T-helper 2 cell treated with Interferon-gamma antibody and Interleukin-4, amounts not matched to agents 100 ng/mL and 5 ng/mL, for 36 hours (primary cell): ENCODE measurements at regions not wholly inside any gene's neighbourhood (a gene's known extent, or its start where the extent isn't known, plus 50 kb on each side); places are given as distances from the start of the nearest gene placed in this dataset.

Experiments
- intact Hi-C: fragments of 100-400 bp; cut with micrococcal nuclease; formaldehyde crosslinking; loops from one replicate; pipeline ENCODE4 v1.15.1; 2023

- intact Hi-C loops = no loop called here
Measured at GRCh38 chr5:106909716-106910115, 761.0 kb downstream of the EFNA5 start.

- intact Hi-C loops = no loop called here
Measured at GRCh38 chr5:106907979-106908378, 762.8 kb downstream of the EFNA5 start.

- intact Hi-C loops = no loop called here
Measured at GRCh38 chr5:106906199-106906598, 764.5 kb downstream of the EFNA5 start.

- intact Hi-C loops = no loop called here
Measured at GRCh38 chr5:106894964-106895363, 775.8 kb downstream of the EFNA5 start.

GRCh38 chr5:106882035-106882434 is 788.7 kb downstream of the EFNA5 start:
- intact Hi-C loops = no loop called here

GRCh38 chr5:106880656-106881055 is 790.1 kb downstream of the EFNA5 start:
- intact Hi-C loops = no loop called here

- intact Hi-C loops = no loop called here
Measured at GRCh38 chr5:106877881-106878280, 792.9 kb downstream of the EFNA5 start.

GRCh38 chr5:106876665-106877194 is 794.0 kb downstream of the EFNA5 start:
- intact Hi-C loops = no loop called here

- intact Hi-C loops = no loop called here
Measured at GRCh38 chr5:106876298-106876622, 794.5 kb downstream of the EFNA5 start.

GRCh38 chr5:106875591-106876297 is 795.0 kb downstream of the EFNA5 start:
- intact Hi-C loops = no loop called here

GRCh38 chr5:106874974-106875373 is 795.8 kb downstream of the EFNA5 start:
- intact Hi-C loops = no loop called here

- intact Hi-C loops = no loop called here
Measured at GRCh38 chr5:106874531-106874930, 796.2 kb downstream of the EFNA5 start.

- intact Hi-C loops = no loop called here
Measured at GRCh38 chr5:106873568-106873967, 797.2 kb downstream of the EFNA5 start.

- intact Hi-C loops = no loop called here
Measured at GRCh38 chr5:106865279-106865678, 805.5 kb downstream of the EFNA5 start.

GRCh38 chr5:106862450-106863193 is 808.1 kb downstream of the EFNA5 start:
- intact Hi-C loops = no loop called here

GRCh38 chr5:106860398-106861044 is 810.2 kb downstream of the EFNA5 start:
- intact Hi-C loops = no loop called here

GRCh38 chr5:106858616-106859015 is 812.1 kb downstream of the EFNA5 start:
- intact Hi-C loops = no loop called here

GRCh38 chr5:106854922-106855321 is 815.8 kb downstream of the EFNA5 start:
- intact Hi-C loops = no loop called here

- intact Hi-C loops = no loop called here
Measured at GRCh38 chr5:106854105-106854687, 816.5 kb downstream of the EFNA5 start.

- intact Hi-C loops = no loop called here
Measured at GRCh38 chr5:106853266-106853665, 817.5 kb downstream of the EFNA5 start.

GRCh38 chr5:106849266-106849665 is 821.5 kb downstream of the EFNA5 start:
- intact Hi-C loops = no loop called here
